GM21390 (cell line): ENCODE measurements at regions not wholly inside any gene's neighbourhood (a gene's known extent, or its start where the extent isn't known, plus 50 kb on each side); places are given as distances from the start of the nearest gene placed in this dataset.
"Not testable (repeated sequence)": the region's sequence is repeated elsewhere in the genome, so short reads cannot be mapped to it uniquely, and the experiment has no call there.

Experiments
- ATAC-seq: cut with Tn5 transposase; IDR thresholded peaks from one replicate; pipeline ENCODE4 v1.9.1; 2021; ENCODE audit not compliant: unreplicated experiment

DNA sequence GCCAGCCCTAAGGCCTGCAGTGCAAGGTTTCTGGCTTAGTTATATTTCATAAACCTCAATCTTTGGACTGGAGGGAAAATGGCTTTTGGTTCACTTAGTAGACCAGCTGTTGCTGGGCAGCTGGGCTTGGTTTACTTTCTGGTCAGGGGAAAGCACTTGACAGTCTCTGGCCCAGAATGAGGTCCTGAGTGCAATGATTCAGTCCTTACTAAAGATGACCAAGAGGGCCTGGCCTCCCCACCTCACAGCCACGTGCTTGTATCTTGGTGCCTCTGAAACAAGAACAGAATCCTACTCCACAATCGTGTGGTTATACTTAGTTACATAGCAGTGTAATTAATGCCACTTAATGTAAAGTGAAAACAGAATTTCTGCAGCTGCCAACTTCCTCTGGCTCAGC, 325.5 kb upstream of the MEIS1 start:
- ATAC-seq = no peak

DNA sequence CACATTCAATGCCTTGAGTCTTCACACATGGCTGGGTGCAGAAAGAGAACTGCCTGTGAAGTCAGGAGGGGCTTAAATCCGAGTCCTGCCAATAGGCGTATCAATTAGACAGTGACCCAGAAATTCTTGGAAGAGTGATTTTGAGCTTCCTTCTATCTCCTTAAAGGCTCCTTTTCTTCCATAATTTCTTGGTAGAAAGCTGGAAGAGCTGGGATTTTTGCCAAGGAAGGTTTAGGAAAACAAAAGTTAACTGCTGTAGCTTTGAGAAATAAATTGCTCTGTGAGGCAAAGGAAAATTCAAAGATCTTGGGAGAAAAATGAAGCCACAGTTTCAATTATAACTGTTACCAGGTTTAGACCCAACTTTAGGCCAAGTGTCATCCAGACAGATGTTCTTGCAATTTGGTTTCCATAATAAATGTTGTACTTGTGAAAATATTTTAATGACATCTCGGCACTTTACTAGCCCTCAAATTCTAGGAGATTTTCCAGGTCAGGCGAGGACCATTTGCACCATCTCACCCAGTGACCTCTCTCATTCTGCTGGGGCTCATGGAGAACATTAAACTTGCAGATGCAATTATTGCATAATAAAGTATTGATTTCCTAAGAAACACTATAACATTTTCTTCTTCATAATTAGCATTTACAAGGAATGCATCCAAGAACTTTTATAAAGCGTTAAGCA, 329.7 kb upstream of the MEIS1 start:
- ATAC-seq = no peak

DNA sequence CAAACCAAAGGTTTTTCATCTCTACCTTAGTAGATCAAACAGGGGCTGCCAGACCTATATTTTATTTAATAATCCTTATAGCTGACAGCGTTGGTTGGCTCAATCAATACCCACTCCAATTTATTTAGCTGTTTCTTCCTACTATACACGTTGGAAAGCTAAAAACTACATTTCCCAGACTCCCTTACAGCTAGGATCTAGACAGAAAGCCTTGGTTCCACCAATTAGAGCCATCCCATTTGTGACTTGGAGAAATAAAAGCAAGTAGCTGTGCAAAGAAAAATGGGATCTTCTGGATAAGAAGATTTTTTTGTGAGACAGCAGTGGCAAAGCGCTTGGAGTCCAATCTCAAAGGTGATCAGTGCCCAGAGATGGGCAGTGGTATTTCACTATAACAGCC, 331.3 kb upstream of the MEIS1 start:
- ATAC-seq = no peak

DNA sequence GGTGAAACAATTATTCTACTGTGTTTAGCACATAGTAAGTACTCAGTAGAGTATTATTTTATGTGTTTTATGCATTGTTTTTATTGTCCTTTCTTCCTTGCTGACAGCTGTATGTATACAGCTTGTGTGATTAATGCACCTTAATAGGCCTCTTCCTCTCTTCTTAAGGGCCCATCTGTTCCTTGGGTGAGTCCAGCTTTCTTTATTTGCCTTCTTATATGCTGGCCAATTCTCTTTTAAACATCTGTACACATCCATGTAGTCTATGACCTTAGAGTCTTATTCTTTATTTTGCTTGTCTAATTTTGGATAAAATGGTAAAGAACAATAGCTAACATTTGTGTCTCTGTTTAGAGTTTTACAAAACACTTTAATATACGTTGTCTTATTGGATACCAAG, 333.7 kb upstream of the MEIS1 start:
- no peak for ATAC-seq

DNA sequence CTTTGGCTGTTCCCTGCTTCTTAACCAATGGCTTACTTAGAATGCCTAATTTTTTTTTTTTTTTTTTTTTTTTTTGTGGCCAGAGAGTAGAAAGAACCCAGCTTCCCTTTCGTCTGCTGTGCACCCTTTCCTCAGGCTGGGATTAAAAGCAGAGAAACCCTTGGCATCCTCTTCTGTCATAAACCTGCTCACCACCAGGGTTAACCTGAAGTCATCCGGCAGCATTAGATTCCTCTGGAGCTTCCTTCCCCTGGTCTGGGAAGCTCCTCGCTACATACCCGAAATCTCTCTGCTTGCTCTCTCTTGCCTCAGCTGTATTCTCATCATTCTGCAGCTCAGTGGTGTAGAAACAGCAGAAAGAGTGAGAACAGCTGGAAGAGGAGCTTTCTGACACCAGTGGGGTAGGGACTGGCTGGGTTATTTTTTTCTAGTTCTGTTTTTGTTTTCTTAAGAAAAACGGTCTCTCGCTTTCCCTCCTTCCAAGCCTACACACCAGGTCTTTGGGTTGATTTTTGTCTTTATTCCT, 339.0 kb upstream of the MEIS1 start:
- no peak for ATAC-seq

DNA sequence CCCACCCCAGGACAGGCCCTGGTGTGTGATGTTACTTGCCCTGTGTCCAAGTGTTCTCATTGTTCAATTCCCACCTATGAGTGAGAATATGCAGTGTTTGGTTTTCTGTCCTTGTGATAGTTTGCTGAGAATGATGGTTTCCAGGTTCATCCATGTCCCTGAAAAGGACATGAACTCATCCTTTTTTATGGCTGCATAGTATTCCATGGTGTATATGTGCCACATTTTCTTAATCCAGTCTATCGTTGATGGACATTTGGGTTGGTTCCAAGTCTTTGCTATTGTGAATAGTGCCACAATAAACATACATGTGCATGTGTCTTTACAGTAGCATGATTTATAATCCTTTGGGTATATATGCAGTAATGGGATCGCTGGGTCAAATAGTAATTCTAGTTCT, 340.2 kb upstream of the MEIS1 start:
- ATAC-seq = not testable (repeated sequence)

DNA sequence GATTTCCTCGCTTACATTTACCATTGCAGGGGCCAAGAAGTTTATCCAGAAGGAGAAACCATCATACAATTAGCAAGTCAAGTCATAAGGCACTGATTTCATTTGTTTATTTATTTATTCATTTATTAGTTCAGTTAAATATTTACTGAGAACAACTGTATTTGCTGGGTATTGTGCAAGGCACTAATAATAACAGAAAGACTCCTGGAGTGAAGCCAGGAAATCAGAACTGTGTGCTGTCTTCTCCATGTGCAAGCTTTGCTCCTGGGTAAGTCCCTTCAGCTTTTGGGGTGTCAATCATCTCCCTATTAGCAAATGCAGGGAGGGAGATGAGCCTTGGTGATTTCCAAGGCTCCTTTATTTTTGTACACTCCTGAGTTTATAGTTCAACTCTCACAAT, 341.6 kb upstream of the MEIS1 start:
- ATAC-seq = no peak

DNA sequence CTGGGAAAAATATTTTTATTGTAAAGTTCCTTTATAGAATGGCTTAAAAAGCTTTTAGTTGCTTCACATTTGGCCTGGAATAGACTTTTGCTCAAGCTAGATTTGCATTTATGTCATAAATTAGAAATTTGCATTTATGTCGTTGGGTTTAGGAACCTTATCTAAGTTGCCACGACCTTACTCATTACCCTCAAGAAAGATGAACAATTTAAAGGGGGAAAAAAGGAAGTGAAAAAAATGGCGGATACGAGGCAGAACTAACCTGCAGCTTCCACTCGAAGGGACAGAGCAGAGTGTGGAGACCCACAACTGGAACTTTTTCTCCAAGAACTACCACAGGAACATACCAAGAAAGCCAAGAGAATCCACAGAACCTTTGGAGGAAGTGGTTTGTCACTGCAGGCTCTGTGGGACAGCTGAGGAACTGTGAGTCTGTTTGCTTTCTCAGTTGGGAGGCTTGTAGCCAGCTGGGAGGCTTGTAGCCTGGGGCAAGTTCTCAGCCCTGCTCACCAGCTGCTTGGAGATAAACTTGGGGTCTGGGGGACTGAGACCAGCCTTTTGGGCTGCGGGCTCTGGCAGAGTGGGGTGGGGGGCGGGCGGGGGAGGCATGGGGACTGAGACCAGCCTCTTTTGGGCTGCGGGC, 349.9 kb upstream of the MEIS1 start:
- ATAC-seq = no peak

DNA sequence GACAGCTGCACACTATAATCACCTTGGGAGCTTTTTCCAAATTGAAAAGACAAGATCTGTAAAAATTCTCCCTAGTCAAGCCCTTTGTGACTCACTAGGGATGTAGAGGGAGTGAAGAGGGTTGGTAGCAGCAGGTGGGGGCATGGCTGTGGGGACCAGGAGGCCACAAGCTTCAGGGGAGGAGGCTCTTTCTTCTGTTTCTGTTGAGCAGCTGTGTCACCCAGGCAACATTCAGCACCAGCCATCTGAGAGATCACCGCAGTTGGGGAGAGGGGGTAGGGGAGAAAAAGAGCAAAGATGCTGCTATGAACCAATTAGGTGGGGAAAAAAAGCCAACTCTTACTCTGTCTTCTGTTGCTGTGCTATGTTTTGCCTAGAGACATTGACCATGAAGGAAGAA, 352.3 kb upstream of the MEIS1 start:
- ATAC-seq = no peak

DNA sequence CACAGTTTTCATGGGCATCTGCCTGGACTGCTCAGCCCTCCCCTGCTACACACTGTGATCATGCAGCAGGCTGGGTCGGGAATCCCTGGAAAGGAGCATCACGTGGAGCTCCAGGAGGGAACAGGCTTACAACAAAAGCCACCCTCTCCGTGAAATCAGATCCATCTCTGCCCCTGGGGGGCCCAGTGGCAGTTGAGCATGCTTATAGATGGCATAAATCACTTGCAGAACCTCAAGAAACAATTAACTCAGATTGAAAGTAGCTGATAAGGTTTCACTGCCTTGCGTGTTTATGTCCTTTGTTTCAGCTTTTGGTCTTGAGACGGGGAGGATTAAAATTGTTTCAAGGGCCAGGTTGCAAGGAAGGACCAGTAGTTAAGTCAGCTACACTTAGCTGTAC, 354.8 kb upstream of the MEIS1 start:
- no peak for ATAC-seq

DNA sequence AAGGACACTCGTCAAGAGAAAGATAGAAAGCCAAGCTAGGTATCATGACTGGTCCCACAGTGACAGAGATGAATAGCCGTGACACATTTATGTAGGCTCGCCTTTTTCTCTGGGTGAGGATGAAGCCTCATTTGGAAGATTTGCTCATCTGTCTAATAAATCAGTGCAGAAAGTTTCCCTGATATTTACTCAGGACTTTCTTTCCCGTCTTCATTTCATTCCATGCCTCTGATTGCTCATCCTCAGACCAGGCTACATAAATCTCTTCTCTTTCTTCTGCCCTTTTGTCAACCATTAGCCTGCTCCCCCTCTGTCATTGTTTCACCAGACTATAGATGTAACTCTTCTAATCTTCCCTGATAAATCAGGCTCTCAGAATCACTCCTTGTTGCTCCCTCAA, 361.8 kb upstream of the MEIS1 start:
- no peak for ATAC-seq

DNA sequence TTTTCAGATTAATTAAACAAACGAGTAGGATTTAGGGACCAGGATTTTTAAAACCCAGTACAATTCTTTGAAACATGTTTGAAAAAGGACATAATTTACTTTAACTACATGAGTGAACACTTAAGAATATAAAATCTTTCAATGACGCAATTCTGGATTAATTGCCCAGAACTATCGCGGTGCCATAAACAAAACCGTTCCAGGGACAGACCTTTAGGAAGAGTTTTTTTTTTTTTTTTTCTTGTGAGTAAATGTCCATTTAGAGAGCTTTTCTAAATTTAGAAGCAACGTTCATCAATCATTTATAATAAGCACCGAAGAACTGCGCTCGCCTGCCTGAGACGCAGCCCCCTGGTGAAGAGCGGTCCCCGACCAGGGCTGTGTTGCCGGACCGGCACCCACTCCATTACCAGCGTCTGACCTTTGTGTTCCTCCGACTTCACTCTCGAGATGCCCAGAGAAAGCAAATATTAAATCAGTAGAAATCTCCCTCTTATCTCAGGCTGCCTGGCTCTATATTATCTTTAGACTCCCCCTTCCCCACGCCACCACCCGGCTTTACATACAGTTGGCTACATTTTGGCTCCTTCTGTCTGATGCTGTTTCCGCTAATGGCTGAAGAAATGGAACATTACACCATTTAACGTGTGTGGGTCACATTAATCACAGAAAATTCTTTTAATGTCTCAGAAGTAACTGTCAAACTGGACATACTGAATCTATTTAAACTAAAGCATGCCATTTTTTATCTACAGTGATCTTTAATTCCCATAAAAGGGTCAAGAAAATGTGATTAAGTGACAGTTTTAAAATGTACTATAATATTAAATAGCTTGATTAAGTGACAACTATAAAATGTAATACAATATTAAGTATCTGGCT, 364.0 kb upstream of the MEIS1 start:
- no peak for ATAC-seq

DNA sequence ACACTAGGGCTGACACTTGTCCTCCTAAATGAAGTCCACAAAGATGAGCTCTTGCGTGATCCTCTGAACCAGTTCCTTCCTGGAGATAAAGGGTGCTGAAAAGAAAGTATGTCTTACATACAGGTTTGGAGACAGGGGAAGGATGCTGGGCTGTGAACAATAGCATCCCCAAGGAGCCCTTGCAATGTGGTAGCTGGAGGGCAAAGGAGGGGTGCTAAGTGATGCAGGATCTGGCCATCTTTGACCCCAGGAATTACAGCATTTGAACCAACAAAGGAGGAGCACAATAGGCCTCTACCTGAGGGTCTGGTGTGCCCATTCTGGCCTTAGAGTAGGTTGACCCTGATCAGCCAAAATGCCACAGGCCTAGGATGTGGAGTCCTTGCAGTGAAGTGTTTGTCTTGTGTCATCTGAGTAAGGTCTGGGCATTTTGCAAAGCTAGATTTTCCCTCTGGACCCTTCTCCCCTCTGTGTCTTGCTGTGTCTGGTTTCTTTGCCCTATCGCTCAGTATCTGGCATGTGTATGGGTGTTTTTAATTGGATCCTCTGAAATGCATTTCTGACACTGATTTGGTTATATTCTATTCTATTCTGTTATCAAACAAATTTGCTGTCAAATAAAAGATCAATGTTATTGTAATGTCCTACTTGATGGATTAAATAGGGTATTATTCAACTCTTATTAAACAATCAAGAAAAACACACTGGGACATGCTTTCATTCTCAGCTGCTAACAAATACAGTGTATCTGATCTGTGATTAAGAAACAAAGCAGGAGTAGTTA, 364.8 kb upstream of the MEIS1 start:
- ATAC-seq = no peak

DNA sequence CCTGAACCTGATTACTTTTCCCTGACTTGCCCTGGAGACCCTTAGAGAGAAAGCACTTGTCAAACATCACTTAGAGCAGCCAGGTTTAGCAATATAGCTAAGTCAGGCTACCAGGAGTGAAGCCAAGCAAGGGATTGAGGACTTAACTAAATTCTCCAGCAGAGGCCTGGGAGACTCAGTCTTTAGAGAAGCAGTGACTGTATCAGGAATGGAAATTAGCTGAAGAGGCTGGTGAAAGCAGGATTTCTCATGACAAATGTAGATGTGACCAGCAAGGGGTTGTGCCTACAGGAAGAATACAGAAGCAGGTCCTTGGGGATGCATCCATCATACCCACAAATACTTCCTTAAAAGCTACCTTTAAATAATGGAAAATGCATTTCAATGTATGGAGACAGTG, 368.9 kb upstream of the MEIS1 start:
- ATAC-seq = no peak

DNA sequence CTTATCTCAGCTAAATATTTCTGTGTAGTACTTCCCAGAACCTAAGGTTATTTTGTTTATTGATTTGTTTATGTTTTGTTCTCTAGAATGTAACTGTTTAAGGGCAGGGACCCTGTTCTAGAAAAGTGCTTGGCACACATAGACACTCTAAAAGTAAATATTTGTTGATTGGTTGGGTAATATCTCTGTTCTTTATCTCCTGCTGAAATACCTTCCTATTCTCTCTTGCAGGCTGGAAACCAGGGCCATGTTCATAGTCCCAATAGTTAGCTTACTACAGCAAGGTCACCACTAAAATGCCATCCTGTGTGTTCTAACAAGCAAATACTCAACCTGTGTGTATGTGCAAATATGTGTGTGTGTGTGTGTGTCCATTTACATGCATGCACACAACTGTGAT, 375.6 kb upstream of the MEIS1 start:
- no peak for ATAC-seq

DNA sequence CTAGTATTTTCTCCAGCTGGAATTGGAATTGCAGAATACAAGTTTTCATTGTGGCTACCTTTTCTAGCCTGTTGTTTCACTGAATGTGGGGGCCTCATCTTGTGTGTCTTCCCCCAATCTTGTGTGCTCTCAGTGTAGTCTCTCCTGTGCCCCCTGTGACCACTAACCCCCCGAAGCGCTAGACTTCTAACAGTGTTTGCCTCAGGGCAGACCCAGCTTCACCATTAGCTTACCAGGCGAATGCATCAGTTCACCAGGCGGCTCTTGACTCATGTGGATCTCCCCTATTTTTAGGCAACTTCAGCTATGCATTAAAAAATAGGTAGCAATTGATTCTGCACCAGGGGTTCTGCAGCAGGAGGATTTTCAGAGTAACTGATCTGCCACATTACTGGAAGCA, 376.2 kb upstream of the MEIS1 start:
- no peak for ATAC-seq

DNA sequence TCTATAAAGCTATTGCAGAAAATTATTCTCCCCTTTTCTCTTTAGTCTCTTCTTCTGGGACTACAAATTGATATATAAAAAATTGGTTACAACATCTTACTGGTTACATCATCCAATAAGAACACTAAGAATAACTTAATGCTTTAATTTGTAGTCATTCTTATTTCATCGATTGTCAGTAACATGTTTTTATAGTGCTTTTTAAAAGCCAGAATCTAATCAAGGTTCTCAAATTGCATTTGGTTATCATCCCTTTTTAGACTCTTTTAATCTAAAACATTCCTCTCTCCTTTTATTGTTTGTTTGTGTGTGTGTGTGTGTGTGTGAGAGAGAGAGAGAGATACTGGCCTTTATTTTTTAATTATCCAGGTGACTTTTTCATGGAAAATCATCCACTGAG, 377.1 kb upstream of the MEIS1 start:
- ATAC-seq = no peak

DNA sequence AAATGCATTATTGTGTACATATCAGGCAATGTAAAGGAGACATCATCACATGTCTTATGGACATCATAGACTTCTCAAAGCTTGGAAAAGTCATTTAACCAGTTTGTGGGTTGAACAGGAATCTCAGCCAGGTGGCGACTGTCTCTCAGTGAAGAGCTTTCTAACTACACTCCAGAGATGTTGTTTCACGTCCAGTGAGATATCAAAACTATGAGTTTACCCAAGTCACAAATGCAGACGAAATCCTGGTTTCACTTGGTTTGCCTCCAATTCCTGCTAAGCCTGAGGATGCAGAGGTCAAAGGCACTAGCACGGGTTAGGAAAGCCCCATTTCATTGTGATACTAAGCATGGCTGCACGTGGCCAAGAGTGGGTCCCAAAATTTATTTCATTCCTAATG, 384.5 kb upstream of the MEIS1 start:
- no peak for ATAC-seq

DNA sequence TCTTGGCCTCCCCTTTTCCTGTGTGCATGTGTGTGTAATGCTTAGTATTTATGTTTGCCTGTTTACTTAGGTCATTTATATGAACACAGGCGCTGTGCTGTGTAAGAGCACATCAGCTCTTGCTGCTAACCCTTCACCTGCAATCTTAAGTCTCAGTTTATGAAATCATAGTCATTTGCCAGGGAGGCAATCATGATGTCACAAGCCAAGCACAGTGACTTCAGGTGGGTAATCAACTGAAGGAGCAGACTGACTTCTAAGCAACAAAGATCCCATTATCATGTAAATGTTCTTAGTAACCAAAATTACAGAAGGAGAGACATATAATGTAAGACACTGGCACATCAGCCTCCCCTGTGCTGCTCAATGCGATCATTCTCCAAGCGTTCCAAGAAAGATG, 386.3 kb upstream of the MEIS1 start:
- no peak for ATAC-seq

DNA sequence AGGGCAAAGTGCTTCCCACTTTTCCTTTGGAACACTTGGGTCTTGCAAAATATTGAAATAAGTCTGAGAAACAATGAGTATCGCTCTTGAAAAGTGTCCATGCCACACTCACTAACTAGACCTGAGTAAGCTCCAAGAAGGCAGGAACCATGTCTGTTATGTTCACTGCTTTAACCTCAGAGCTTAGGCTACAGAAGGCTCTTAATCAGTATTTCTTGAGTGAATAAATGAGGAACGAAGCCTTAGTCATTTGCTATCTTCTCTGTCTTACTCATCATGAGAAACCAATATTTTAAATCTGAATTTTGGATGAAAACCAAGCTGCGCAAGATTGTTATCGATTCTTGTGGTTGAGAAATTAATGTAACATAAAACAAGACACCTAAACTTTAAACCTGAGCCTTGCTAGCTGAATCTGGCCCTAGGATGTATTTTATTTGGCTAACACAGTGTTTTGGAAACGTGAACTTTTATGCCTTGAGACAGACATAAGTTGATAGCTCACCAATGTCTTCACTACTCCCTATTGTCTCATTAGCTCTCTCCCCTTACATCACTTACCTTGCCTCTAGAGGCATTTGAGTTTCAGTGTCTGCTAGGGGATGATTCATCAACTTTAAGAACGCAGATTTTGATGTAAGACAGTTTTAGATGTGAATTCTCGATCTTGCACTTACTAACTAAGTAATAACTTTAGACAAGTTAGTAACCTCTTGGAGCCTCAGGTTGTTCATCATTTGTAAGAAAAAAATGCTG, 392.8 kb upstream of the MEIS1 start:
- no peak for ATAC-seq
